Sigmoid colon (tissue), 6 donors: ENCODE measurements at regions not wholly inside any gene's neighbourhood (a gene's known extent, or its start where the extent isn't known, plus 50 kb on each side); places are given as distances from the start of the nearest gene placed in this dataset.

Experiments
- DNase-seq: peaks from one replicate; pipeline ENCODE4 v3.0.0-alpha.2; 2019
- H3K27ac ChIP-seq, 4 donors: fragments of 200-600 bp; sonication (generic); one replicate each; pipeline ENCODE4 v1.5.1; 2016 to 2019; ENCODE audit warnings: mild to moderate bottlenecking in 1 of 4
- H3K27me3 ChIP-seq, 3 donors: fragments of 200-600 bp; sonication (generic); one replicate each; pipeline ENCODE4 v1.5.1; 2019; ENCODE audit warnings: mild to moderate bottlenecking in 1 of 3
- H3K36me3 ChIP-seq, 4 donors: fragments of 200-600 bp; sonication (generic); one replicate each; pipeline ENCODE4 v1.5.1; 2016 to 2019
- H3K4me1 ChIP-seq, 4 donors: fragments of 200-600 bp; sonication (generic); one replicate each; pipeline ENCODE4 v1.5.1; 2017 to 2019
- H3K4me3 ChIP-seq, 4 donors: fragments of 200-600 bp; sonication (generic); one replicate each; pipeline ENCODE4 v1.5.1; 2017 to 2019; ENCODE audit warnings: mild to moderate bottlenecking in 2 of 4, moderate library complexity in 1 of 4
- H3K9me3 ChIP-seq, 4 donors: fragments of 200-600 bp in 3 of 4; sonication (generic) in 3 of 4; one replicate each; pipeline versions ENCODE4 v1.5.1 to v1.6.1; 2013 to 2019
- EP300 ChIP-seq, 4 donors: sonication (generic); formaldehyde crosslinking; IDR thresholded peaks; one replicate each; pipeline ENCODE4 v1.6.1; 2017; ENCODE audit warnings: antibody characterized with exemption in 4 of 4
- POLR2A ChIP-seq, 2 donors: fragments of 450-650 bp; IDR thresholded peaks; one replicate each; pipeline ENCODE4 v1.6.1; 2016; ENCODE audit warnings: antibody characterized with exemption in 2 of 2, mild to moderate bottlenecking in 2 of 2, moderate library complexity in 2 of 2
- POLR2AphosphoS5 ChIP-seq, 4 donors: sonication (generic); formaldehyde crosslinking; IDR thresholded peaks; one replicate each; pipeline ENCODE4 v1.6.1; 2017; ENCODE audit warnings: antibody characterized with exemption in 4 of 4
- WGBS, 2 donors: extraction: QIAGEN DNeasy Blood & Tissue Kit; methylation state at CpG; one replicate each; pipeline ENCODE4 v1.1.7; 2013; 5-methylcytosine and 5-hydroxymethylcytosine counted together
- intact Hi-C: fragments of 100-400 bp; cut with DNase I; formaldehyde crosslinking; loops from one replicate; pipeline ENCODE4 v1.15.1; 2023
- TF ChIP-seq, protein P1 (sequence below), 4 experiments: fragments of 450-650 bp in 3 of 4; fragments of 200-600 bp in 1 of 4; IDR thresholded peaks; one replicate each; pipeline ENCODE4 v1.5.1; 2016 to 2019; ENCODE audit warnings: antibody characterized with exemption in 4 of 4, mild to moderate bottlenecking in 3 of 4, moderate library complexity in 2 of 4
- donor health status: healthy with polysubstance abuse.
- donor health status: healthy.

DNA sequence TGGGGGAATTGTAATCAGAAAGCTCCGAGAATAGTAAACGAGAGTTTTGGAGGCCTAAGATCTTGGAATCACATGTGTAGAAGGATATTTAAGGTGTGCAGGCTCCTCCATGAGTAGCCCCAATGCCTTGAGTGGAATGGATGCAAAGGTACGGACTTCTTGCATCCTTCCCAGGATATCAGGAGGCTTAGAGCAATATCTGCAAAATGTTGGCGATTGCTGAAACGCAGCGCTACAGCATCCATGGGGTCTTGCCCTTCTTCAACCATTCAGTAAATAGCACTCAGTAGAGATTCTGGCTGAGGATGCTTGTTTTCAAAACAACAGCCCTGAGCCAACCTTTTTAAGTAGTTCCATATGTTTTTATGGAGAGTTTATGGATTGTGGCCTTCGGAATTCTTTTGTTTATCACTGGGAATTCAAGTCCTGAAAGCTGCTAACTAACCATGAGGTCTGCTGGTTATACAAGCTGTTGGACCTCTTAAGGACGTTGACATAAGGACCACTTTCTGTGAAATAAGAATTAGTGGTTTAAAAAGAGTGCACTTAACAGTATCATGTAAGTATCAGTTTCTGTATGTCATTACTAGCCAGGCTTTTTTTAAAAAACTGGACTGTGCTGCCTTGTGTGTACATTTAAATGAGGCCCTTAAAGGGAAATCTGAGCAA lies 228.8 kb upstream of the PGRMC2 start:
- no peaks in the 10 kb centered on the region for H3K9me3 ChIP-seq
- no peaks in the 10 kb centered on the region for H3K36me3 ChIP-seq
- no peak overlapping the region for H3K4me3 ChIP-seq
- no peak for DNase-seq
- TF ChIP-seq, protein P1, sequence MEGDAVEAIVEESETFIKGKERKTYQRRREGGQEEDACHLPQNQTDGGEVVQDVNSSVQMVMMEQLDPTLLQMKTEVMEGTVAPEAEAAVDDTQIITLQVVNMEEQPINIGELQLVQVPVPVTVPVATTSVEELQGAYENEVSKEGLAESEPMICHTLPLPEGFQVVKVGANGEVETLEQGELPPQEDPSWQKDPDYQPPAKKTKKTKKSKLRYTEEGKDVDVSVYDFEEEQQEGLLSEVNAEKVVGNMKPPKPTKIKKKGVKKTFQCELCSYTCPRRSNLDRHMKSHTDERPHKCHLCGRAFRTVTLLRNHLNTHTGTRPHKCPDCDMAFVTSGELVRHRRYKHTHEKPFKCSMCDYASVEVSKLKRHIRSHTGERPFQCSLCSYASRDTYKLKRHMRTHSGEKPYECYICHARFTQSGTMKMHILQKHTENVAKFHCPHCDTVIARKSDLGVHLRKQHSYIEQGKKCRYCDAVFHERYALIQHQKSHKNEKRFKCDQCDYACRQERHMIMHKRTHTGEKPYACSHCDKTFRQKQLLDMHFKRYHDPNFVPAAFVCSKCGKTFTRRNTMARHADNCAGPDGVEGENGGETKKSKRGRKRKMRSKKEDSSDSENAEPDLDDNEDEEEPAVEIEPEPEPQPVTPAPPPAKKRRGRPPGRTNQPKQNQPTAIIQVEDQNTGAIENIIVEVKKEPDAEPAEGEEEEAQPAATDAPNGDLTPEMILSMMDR (IDR thresholded peaks at IDR 0.05) = no peak
- TF ChIP-seq POLR2A (IDR thresholded peaks at IDR 0.05) (no peak), POLR2AphosphoS5 (IDR thresholded peaks at IDR 0.05) (no peak), EP300 (IDR thresholded peaks at IDR 0.05) (no peak)
- 82 to 83% methylated on average over 8 of the region's 8 CpGs for WGBS, 2 donors
- intact Hi-C loops = no loop called here
- H3K4me1 ChIP-seq = peaks cover 0 to 28% (median 16%) of the 10 kb centered on the region in 4 donors
- H3K27ac ChIP-seq = peak overlapping the region in 2 of 4 donors; percentile 11 to 56
- no peaks in the 10 kb centered on the region for H3K27me3 ChIP-seq

DNA sequence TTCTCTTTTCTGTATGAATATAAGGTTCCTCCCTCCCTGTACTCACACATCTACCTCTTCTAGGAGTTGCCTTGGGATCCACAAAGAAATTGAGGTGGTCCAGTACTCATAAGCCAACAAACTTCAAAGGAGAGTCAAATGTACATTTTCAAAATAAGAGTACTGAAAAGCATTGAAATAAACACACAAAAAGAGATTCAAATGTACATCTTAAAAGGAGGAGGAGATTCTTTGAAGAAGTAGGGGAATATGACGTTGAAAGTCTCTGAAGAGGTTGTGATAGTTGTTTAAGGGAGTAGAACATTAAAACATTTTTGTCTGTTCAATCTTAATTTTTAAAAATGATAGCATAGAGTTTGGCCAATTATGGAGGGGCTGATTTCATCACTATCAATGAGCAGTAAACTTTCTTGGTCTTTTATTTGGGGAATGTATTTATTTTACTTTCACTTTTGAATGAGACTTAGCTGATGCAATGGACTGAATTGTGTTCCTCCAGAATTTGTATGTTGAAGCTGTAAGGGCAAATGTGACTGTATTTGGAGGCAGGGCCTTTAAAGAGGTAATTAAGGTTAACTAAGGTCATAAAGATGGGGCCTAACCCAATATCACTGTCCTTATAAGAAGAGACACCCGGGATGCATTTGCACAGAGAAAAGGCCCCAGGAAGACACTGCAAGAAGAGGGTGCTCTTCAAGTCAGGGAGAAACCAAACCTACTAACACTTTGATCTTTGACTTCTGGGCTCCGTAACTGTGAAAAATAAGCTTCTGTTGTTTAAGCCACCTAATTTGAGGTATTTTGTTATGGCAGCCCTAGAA lies 226.3 kb upstream of the PGRMC2 start:
- no peak for TF ChIP-seq POLR2A (IDR thresholded peaks at IDR 0.05)
- no peak for TF ChIP-seq POLR2AphosphoS5 (IDR thresholded peaks at IDR 0.05)
- TF ChIP-seq EP300 (IDR thresholded peaks at IDR 0.05) = no peak
- TF ChIP-seq, protein P1 (IDR thresholded peaks at IDR 0.05) = no peak
- H3K27ac ChIP-seq = no peak overlapping the region
- no peaks in the 10 kb centered on the region for H3K36me3 ChIP-seq
- no peak for DNase-seq
- peaks cover 0 to 24% (median 12%) of the 10 kb centered on the region in 4 donors for H3K4me1 ChIP-seq
- H3K27me3 ChIP-seq = no peaks in the 10 kb centered on the region
- no peak overlapping the region for H3K4me3 ChIP-seq
- H3K9me3 ChIP-seq = no peaks in the 10 kb centered on the region
- WGBS, 2 donors = 84 to 86% methylated on average over 3 of the region's 3 CpGs
- intact Hi-C loops = no loop called here

DNA sequence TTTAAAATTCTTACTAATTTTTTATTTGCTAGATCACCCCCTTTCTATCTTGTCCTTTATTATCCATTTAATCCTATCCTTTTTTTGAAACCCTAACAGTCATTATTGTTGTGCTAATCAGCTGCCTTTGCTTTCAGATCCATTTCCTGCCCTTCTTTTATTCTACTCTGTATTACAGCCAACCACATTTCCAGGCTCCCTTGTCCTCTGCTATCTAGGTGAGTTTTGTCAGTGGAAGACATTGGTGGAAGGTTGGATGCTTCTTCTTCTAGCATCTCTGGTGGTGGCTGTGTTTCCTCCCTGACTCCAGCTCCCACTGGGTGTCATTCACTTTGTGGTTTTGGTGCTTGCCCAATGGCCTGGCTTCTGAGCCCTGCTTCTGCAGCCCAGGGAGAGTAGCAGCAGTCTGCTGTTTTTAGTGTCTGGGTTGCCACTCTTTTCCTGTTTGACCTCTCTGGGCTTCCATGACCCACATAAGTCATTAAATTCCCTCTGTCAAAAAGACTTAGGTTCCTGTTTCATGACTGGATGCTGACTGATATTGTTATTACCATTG lies 225.2 kb upstream of the PGRMC2 start:
- Histone ChIP-seq H3K27me3 (no peaks in the 10 kb centered on the region), H3K4me1 (peaks cover 0 to 19% (median 9%) of the 10 kb centered on the region in 4 donors), H3K36me3 (no peaks in the 10 kb centered on the region), H3K4me3 (no peak overlapping the region), H3K9me3 (no peaks in the 10 kb centered on the region), H3K27ac (no peak overlapping the region)
- DNase-seq = no peak
- no peak for TF ChIP-seq POLR2A (IDR thresholded peaks at IDR 0.05)
- TF ChIP-seq, protein P1 (IDR thresholded peaks at IDR 0.05) = no peak
- TF ChIP-seq EP300 (IDR thresholded peaks at IDR 0.05) = no peak
- TF ChIP-seq POLR2AphosphoS5 (IDR thresholded peaks at IDR 0.05) = no peak
- intact Hi-C loops = no loop called here

DNA sequence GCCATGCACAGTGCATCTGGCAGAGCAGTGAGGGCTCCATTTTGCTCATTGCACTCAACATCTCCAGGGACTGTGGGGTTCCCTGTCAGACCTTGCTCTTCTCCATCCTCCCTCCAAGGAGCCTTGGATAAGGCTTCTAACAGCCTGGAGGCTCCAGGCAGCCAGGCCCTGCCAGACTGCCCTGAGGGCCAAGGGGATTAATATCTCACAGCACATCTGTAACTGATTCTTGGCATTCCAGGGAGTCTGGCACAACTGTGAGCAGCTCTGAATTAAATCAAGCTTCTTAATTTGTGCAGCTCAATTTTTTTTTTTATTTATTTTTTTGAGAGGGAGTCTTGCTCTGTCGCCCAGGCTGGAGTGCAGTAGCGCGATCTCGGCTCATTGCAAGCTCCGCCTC lies 224.5 kb upstream of the PGRMC2 start:
- no peaks in the 10 kb centered on the region for H3K36me3 ChIP-seq
- H3K9me3 ChIP-seq = no peaks in the 10 kb centered on the region
- intact Hi-C loops = no loop called here
- H3K4me3 ChIP-seq = no peak overlapping the region
- no peak for TF ChIP-seq POLR2A (IDR thresholded peaks at IDR 0.05)
- no peak for TF ChIP-seq POLR2AphosphoS5 (IDR thresholded peaks at IDR 0.05)
- TF ChIP-seq, protein P1 (IDR thresholded peaks at IDR 0.05) = no peak
- H3K4me1 ChIP-seq = peaks cover 0 to 12% (median 3%) of the 10 kb centered on the region in 4 donors
- 89 to 98% methylated on average over 5 of the region's 5 CpGs for WGBS, 2 donors
- no peak for DNase-seq
- H3K27ac ChIP-seq = no peak overlapping the region
- H3K27me3 ChIP-seq = no peaks in the 10 kb centered on the region
